Keratinocyte (primary cell): ENCODE measurements at regions not wholly inside any gene's neighbourhood (a gene's known extent, or its start where the extent isn't known, plus 50 kb on each side); places are given as distances from the start of the nearest gene placed in this dataset.

Experiments used
- CTCF ChIP-seq, 3 experiments: IDR thresholded peaks in 1 of 3; conservative IDR thresholded peaks in 1 of 3; optimal IDR thresholded peaks in 1 of 3; 2 replicates in 2 of 3; 3 replicates in 1 of 3; pipeline versions ENCODE3 to v1.5.1; 2011; ENCODE audit warnings: low read length in 3 of 3, mild to moderate bottlenecking in 3 of 3, moderate library complexity in 2 of 3, control low read depth in 1 of 3, inconsistent platforms in 1 of 3; ENCODE audit not compliant: insufficient read depth in 2 of 3; ENCODE audit errors: extremely low read depth in 1 of 3
- EZH2 ChIP-seq: IDR thresholded peaks from one replicate; pipeline ENCODE4 v1.6.1; 2012; ENCODE audit warnings: inconsistent platforms, mild to moderate bottlenecking, low read length, moderate library complexity

GRCh38 chr2:71783215-71783614 lies 329.9 kb downstream of the DYSF start:
- TF ChIP-seq CTCF (optimal IDR thresholded peaks at IDR 0.05 in 1 of 3, IDR thresholded peaks at IDR 0.05 in 1 of 3, conservative IDR thresholded peaks at IDR 0.05 in 1 of 3; ENCODE audit: extremely low read depth in 1 of 3, insufficient read depth in 2 of 3, low read length in 3 of 3) (no peak), EZH2 (no peak)
